Ishikawa (cell line): ENCODE measurements at regions not wholly inside any gene's neighbourhood (a gene's known extent, or its start where the extent isn't known, plus 50 kb on each side); places are given as distances from the start of the nearest gene placed in this dataset.

ENCODE experiments used
- CEBPB ChIP-seq: IDR thresholded peaks from 2 replicates; pipeline ENCODE4 v1.6.1; 2012
- CREB1 ChIP-seq: IDR thresholded peaks from 2 replicates; pipeline ENCODE4 v1.6.1; 2012; ENCODE audit warnings: low read depth
- EGR1 ChIP-seq: IDR thresholded peaks from 2 replicates; pipeline ENCODE4 v1.6.1; 2012
- EP300 ChIP-seq: IDR thresholded peaks from 2 replicates; pipeline ENCODE4 v1.6.1; 2012; ENCODE audit warnings: borderline replicate concordance
- FOXM1 ChIP-seq: IDR thresholded peaks from 2 replicates; pipeline ENCODE4 v1.6.1; 2012; ENCODE audit warnings: low read depth, borderline replicate concordance
- MAX ChIP-seq: IDR thresholded peaks from 2 replicates; pipeline ENCODE4 v1.6.1; 2012
- NFIC ChIP-seq: IDR thresholded peaks from 2 replicates; pipeline ENCODE4 v1.6.1; 2012
- RAD21 ChIP-seq: IDR thresholded peaks from 2 replicates; pipeline ENCODE4 v1.6.1; 2012; ENCODE audit warnings: low read depth
- REST ChIP-seq: IDR thresholded peaks from 2 replicates; pipeline ENCODE4 v1.6.1; 2012; ENCODE audit warnings: low read depth, mild to moderate bottlenecking
- TAF1 ChIP-seq: IDR thresholded peaks from 2 replicates; pipeline ENCODE4 v1.6.1; 2012; ENCODE audit warnings: low read depth, mild to moderate bottlenecking
- TCF12 ChIP-seq: IDR thresholded peaks from 2 replicates; pipeline ENCODE4 v1.6.1; 2012; ENCODE audit warnings: low read depth
- TEAD4 ChIP-seq: IDR thresholded peaks from 2 replicates; pipeline ENCODE4 v1.6.1; 2012
- USF1 ChIP-seq: IDR thresholded peaks from 2 replicates; pipeline ENCODE4 v1.6.1; 2012
- YY1 ChIP-seq: IDR thresholded peaks from 2 replicates; pipeline ENCODE4 v1.6.1; 2012; ENCODE audit warnings: low read depth
- ZBTB7A ChIP-seq: IDR thresholded peaks from 2 replicates; pipeline ENCODE4 v1.6.1; 2012; ENCODE audit warnings: low read depth

GRCh38 chr12:131221957-131222328 is 268.2 kb downstream of the ADGRD1 start:
- no peak for TF ChIP-seq RAD21
- no peak for TF ChIP-seq CEBPB
- no peak for TF ChIP-seq CREB1
- TF ChIP-seq USF1: no peak
- no peak for TF ChIP-seq TCF12
- TF ChIP-seq MAX: no peak
- no peak for TF ChIP-seq EGR1
- no peak for TF ChIP-seq NFIC
- TF ChIP-seq YY1: no peak
- no peak for TF ChIP-seq REST
- no peak for TF ChIP-seq TAF1
- TF ChIP-seq FOXM1: no peak
- TF ChIP-seq ZBTB7A: no peak
- TF ChIP-seq TEAD4: no peak
- no peak for TF ChIP-seq EP300

GRCh38 chr12:131222329-131223139 is 268.8 kb downstream of the ADGRD1 start:
- TF ChIP-seq NFIC (no peak), EP300 (no peak), RAD21 (no peak), EGR1 (no peak), MAX (no peak), TEAD4 (no peak), REST (no peak), ZBTB7A (no peak), USF1 (no peak)

- TF ChIP-seq EP300 (no peak), EGR1 (no peak), TAF1 (no peak), TCF12 (no peak), YY1 (no peak), TEAD4 (no peak), ZBTB7A (no peak), NFIC (no peak), REST (no peak), RAD21 (no peak), FOXM1 (no peak)
Observed at GRCh38 chr12:131223171-131223761, 269.6 kb downstream of the ADGRD1 start.

- TF ChIP-seq YY1 (no peak), FOXM1 (no peak), EP300 (no peak), ZBTB7A (no peak), USF1 (no peak), REST (no peak), MAX (no peak), TCF12 (no peak), TEAD4 (no peak), NFIC (no peak), TAF1 (no peak), CREB1 (no peak), EGR1 (no peak), RAD21 (no peak), CEBPB (no peak)
Observed at GRCh38 chr12:131223791-131224225, 270.1 kb downstream of the ADGRD1 start.
